OCI-LY1 (cell line): ENCODE measurements at regions not wholly inside any gene's neighbourhood (a gene's known extent, or its start where the extent isn't known, plus 50 kb on each side); places are given as distances from the start of the nearest gene placed in this dataset.

Source experiments
- EZH2 ChIP-seq: fragments of 200-600 bp; sonication (generic), shearing (Covaris generic); IDR thresholded peaks from 2 replicates; pipeline ENCODE4 v1.8.0; 2017; ENCODE audit warnings: borderline replicate concordance, mixed run types, mild to moderate bottlenecking, antibody characterized with exemption, low read length, moderate library complexity, mixed read lengths
- TF ChIP-seq, protein P1 (sequence below): fragments of 200-600 bp; sonication (generic), shearing (Covaris generic); IDR thresholded peaks from 2 replicates; pipeline ENCODE4 v1.5.1; 2017; ENCODE audit warnings: mild to moderate bottlenecking, antibody characterized with exemption, low read length, moderate library complexity, mixed read lengths

DNA sequence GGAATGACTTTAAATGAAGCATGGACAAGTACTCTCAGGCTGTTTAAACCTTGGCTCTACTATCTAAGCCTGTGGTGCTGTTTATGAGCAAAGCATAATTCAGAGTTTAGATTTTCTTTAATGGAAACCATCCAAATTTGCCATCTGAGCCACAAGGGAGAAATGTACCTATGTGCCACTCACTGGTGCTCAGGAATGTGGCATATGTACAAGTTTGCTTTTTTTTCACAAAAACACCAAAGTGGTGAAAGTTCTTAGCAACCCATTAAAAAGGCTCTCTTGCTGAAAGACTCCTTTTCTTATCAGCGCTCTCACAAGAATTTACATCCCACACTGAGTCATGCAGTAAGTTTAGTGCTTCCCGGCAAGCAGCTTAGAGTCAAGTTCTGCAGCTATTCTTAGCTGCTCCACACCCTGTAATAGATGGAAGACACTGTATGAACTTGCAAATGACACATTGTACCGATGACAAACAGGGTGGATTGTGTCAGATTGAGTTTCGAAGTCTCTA, 57.3 kb upstream of the MLIP start:
- TF ChIP-seq EZH2 = no peak
- TF ChIP-seq, protein P1, sequence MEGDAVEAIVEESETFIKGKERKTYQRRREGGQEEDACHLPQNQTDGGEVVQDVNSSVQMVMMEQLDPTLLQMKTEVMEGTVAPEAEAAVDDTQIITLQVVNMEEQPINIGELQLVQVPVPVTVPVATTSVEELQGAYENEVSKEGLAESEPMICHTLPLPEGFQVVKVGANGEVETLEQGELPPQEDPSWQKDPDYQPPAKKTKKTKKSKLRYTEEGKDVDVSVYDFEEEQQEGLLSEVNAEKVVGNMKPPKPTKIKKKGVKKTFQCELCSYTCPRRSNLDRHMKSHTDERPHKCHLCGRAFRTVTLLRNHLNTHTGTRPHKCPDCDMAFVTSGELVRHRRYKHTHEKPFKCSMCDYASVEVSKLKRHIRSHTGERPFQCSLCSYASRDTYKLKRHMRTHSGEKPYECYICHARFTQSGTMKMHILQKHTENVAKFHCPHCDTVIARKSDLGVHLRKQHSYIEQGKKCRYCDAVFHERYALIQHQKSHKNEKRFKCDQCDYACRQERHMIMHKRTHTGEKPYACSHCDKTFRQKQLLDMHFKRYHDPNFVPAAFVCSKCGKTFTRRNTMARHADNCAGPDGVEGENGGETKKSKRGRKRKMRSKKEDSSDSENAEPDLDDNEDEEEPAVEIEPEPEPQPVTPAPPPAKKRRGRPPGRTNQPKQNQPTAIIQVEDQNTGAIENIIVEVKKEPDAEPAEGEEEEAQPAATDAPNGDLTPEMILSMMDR = no peak
